NCI-H345 treated with DMSO at 0.1 percent for 48 hours (cell line): ENCODE measurements at regions not wholly inside any gene's neighbourhood (a gene's known extent, or its start where the extent isn't known, plus 50 kb on each side); places are given as distances from the start of the nearest gene placed in this dataset.
"Not testable (repeated sequence)": the region's sequence is repeated elsewhere in the genome, so short reads cannot be mapped to it uniquely, and the experiment has no call there.

Experiments
- DNase-seq: peaks from one replicate; lab custom pipeline; 2025; ENCODE audit not compliant: unreplicated experiment; lab: John Stamatoyannopoulos, UW

- no peak for DNase-seq
Observed at GRCh38 chr2:128414351-128414750, 95.7 kb upstream of the HS6ST1 start.

DNA sequence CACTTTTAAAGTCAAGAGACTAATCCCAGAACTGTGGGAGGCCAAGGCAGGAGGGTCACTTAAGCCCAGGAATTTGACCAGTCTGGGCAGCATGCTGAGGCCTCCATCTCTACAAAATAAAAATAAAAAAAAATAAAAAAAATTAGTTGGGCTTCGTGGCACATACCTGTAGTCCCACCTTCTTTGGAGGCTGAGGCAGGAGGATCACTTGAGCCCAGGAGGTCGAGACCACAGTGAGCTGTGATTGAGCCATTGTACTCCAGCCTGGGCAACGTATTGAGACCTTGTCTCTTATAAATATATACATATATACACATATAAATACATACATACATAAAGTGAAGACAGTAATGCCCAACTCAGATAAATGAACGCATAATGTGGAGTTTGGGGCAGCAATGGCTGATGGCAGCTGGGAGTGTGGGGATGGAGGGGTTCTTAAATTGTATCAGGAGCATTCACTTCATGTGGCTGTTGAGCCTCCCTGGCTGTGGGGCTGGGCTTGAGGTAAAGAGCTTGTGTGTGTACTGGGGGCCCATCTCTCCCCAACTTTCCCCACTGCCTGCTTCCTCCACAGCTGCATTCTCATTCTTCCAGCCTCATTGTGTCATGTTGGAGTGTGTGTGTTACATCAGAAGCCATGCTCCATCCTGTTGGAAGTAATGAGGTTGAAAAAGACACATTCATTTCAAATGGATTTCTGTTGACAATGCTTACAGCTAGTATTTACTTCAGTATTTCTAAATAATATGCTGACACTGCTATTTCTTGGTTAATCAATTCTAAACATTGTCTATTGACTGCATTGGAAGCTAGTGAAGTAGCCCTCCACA, 96.5 kb upstream of the HS6ST1 start:
- no peak for DNase-seq

DNA sequence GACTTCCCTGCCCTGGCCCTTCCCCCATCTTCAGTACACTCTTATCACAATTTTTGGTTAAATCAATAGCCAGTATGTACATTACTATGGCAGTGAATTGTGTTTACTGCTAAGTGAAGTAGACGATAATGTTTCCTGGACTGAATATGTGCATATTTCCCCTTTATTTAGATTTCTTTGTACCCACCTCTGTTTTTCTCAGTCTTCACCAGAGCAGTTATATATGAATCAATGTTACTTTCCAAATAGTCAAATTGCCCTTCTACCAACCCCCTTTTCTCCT, 97.1 kb upstream of the HS6ST1 start:
- DNase-seq, result no peak

DNA sequence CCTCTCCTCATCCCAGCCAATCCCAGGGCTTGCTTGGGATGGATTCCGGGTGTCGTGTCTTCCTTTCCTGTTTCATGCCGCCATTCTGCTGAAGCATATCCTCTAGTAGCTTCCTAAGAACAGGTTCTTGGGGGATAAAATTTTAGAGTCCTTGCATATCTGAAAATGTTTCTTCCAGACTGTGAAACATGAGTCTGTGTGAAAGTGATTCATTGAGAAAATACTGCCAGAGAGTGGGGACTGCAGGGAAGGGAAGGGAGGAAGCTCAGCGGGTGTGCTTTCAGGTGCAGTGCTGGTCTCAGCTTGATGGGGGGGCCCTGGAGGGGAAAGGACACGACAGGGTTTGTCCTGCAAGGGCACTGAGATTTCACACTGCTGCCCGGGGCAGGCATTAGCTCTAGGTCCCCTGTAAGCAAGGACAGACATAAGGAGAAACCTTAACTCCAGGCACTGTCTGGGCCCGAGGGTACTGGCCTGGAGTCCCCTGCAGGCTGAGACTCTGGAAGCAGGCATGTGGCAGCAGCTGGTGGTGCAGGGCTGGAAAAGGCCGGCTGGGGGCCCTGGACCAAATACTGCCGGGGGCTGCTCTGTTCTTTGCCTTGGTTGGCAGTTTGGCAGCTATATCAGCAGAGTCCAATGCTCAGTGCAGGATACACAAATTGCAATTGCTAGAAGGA, 97.6 kb upstream of the HS6ST1 start:
- no peak for DNase-seq

DNA sequence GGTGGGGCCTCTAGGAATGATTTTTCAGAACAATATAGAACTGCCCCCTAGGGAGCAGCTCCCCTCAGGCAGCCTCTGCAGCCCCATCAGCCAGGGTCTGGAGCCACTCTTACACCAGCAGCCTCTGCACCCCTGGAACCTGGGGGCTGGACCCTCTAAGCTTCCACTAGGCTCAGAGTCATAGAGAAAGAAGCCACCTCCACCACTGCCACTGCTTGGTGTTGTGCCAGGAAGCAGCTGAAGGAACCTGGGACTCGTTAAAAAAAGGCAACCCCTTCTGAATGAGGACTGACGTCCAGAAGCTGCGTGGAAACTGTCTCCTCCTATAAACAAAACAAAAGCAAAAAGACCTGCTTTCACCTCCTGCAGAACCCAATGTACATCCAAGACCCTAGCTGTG, 98.1 kb upstream of the HS6ST1 start:
- no peak for DNase-seq

GRCh38 chr2:128417264-128417663, 98.6 kb upstream of the HS6ST1 start:
- DNase-seq, result not testable (repeated sequence)

DNA sequence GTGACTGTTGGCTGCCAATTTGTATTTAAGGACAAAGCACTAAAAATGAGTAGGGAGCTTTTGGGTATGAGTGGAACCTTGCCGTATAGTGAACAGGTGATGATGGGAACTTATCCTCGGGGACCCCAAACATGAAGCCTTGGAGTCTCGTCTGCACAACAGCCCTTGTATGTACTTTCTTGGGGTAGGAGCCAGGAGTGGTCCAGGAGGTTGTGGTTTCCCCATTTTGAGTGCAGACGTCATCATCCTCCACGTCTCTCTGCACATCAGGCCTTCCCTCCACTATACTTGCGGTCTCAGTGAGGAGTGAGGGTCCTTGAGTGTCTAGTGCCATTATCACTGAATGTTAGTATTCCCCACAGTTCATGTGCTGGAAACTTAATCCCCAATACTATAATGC, 101.5 kb upstream of the HS6ST1 start:
- no peak for DNase-seq

GRCh38 chr2:128420776-128421175, 102.1 kb upstream of the HS6ST1 start:
- no peak for DNase-seq

DNA sequence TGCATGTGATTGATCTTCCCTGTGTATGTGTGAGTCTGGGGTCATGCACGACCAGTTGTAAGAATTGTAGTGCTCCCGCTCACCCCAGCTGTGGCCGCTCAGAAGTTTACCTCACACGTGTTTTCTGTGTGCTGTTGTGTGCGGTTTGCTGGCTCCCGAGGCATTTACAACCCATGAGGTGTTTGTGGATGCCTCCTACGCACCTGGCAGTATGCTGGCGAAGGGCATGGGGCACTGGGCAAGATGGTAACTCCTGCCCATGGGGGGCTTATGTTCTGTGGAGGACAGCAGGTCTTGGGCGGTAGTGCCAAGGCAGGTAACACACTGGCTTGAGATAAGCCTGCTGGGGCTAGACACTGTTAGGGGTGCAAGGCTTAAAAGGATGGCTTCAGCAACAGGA, 102.6 kb upstream of the HS6ST1 start:
- no peak for DNase-seq

DNA sequence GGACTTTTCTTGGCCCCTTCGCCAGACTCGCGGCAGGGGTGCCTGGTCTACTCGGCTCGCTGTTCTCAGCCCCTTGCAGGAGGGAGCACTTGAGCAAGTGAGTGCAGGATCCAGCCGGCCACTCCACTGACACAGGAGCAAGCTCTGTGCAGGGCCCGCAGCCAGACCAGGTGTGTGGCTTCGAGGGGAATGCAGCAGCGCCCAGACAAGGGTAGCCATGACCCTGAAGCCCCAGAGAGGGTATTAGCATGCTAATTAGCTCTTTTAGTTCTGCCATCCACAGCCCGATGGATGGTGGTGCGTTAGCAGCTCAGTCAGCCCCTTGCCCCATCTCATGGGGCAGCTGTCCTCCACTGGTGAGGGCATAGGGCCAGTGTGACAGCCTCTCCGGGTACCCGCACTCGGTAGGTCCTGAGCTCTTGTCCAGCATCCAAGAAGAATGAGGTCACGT, 103.2 kb upstream of the HS6ST1 start:
- DNase-seq, result no peak

GRCh38 chr2:128422571-128422970, 103.9 kb upstream of the HS6ST1 start:
- no peak for DNase-seq

DNA sequence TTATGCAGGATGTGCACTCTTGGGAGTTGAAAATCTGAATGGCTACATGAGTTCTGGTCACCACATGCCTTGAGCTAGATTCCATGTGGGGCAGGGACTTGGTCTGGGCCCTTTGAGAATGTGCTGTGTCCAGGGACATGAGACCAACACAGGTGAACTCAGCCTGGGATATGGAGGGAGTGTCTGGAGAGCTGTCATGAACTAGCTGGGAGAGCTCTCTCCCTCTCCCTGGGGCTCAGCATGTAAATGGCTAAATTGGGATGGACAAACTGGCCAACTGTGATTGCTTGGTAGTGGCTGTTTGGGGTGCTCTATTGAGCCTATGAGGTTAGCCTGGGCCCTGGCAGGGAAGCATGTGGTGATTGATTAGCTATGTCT, 105.1 kb upstream of the HS6ST1 start:
- no peak for DNase-seq

- DNase-seq, result no peak
Observed at GRCh38 chr2:128424406-128425171, 105.9 kb upstream of the HS6ST1 start.

DNA sequence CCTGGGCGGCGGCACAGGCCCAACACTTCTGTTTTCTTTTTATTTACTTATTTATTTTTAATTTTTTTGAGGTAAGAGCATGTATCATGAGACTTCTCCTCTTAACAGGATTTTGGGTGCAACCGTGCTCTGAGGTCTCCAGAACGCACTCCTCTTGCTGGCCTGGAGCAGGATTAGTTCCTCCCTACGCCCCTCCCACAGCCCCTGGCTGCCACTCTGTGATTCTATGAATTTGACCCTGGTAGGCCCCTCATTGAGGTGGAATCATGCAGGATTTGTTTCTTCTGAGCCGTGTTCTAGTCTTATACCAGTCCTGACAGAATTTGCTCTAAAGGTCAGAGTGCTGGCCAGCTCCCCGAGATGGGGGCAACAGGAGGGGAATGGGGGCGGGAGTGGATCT, 106.5 kb upstream of the HS6ST1 start:
- DNase-seq, result no peak

DNA sequence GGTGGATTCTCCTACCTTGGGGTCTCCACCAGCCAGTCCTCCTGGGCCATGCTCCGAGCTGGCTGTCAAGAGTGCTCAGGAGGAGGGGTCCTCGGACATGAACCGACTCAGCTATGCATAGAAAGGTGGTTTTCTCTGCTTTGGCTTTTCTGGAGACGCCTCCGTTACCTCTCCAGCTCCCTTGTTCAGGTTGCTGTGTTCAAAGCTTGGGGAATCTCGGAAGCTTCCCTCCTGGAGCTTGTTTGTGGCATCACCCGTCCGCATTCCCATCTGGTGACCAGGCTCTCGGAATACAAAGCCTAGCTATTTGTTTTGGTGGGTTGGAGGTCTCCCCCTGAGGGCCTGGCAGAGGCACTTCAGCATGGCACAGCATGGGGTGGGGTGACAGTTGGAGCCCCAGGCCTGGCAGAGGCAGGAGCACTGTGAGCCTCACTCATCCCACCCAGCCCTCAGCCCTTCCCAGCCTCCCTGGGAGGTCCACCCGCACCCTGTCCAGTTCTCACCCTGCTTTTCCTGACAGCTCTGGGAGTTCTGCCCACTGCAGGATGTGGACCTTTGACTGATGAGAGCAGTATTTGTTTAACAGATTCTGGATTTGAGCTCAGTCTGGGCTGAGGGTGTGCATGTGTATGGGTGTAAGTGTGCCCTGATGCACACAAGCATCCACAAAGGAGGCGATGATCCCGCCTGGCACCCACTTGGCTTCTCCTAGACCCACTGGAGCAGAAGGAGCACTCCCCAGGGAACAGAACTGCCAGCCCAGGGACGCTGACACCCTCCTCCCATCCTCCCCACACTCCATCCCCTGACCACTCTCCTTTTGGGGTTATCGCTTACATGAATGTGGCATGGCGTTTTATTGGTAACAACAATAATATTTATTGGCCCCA, 107.3 kb upstream of the HS6ST1 start:
- no peak for DNase-seq

- no peak for DNase-seq
Observed at GRCh38 chr2:128427413-128427755, 108.7 kb upstream of the HS6ST1 start.

- no peak for DNase-seq
Observed at GRCh38 chr2:128428415-128428814, 109.7 kb upstream of the HS6ST1 start.

- DNase-seq, result no peak
Observed at GRCh38 chr2:128432423-128432822, 113.8 kb upstream of the HS6ST1 start.

- DNase-seq, result no peak
Observed at GRCh38 chr2:128433911-128434550, 115.4 kb upstream of the HS6ST1 start.

DNA sequence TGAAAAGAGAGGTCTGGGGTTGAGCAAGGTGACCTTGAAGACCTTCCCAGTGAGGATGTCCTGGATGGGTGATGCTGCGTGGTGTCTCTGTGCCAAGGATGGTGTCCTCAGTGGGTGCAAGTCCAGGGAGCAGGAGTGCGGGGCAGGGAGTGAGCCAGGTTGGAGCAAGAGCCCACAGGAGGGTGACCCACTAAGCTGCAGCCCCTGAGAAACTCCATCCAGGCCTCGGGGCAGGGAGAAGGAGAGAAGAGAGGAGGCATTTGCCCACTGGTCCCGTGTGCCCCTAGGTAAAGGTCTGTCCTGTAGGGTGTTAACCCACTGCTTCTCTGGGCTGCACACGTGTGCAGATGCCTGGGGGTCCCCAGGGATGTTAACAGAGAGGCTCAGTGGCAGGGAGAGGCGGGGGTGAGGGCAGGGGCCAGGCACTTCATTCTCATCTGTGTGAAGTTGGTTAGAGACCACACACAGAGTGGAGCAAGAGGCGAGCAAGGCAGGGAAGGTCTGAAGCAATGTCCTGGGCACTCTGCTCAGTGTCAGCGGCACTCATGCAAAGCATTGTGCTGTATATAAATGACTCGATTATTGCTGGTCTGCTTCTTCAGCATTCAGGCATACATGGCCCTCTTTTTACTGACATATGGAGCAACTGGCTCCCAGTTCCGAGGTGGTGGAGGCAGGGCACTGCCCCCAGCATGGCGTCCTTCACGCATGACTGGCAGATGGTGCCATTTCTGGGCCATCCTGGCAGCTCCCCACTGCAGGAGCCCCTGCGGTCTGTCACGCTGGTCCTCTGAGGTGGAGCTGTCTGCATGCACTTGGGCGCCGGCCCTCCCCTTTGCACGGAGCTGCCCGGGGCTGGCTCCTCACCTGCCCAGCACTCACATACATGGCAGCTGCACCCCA, 117.2 kb upstream of the HS6ST1 start:
- DNase-seq, result no peak
